ENCODE measurements at regions not wholly inside any gene's neighbourhood (a gene's known extent, or its start where the extent isn't known, plus 50 kb on each side); places are given as distances from the start of the nearest gene placed in this dataset.

GRCh38 chr12:17358835-17359234, 731.2 kb downstream of the RERGL start:
- Histone ChIP-seq H3K4me3 (ENCODE audit: low read length) (no peak overlapping the region), H3K27me3 (ENCODE audit: control insufficient read depth, insufficient read depth, low read length, poor library complexity, severe bottlenecking) (no peaks in the 10 kb centered on the region), H3K9me3 (ENCODE audit: control insufficient read depth, low read length) (no peaks in the 10 kb centered on the region), H3K9ac (ENCODE audit: extremely low read depth, low read length, poor library complexity, severe bottlenecking) (no peak overlapping the region), H3K4me1 (ENCODE audit: control insufficient read depth, insufficient read depth, low read length) (peaks cover 2% of the 10 kb centered on the region), H3K36me3 (ENCODE audit: control insufficient read depth, insufficient read depth, low read length) (no peaks in the 10 kb centered on the region), H3K27ac (ENCODE audit: low read depth, low read length) (no peak overlapping the region)
- Mint-ChIP-seq H3K27ac (peak overlapping the region; percentile 62), H3K4me3 (no peak overlapping the region), H3K27me3 (ENCODE audit: insufficient read depth) (no peaks in the 10 kb centered on the region), H3K4me1 (peaks cover 50% of the 10 kb centered on the region), H3K9me3 (no peaks in the 10 kb centered on the region), H3K36me3 (ENCODE audit: low read depth) (no peaks in the 10 kb centered on the region)
- no peak for TF ChIP-seq CTCF (conservative IDR thresholded peaks at IDR 0.05)
- DNase-seq: no peak
- 14% methylated on average over 3 of the region's 3 CpGs; no CpG with 5 or more reads in 1 of the 2 experiments for WGBS, 2 experiments (ENCODE audit: insufficient coverage in 1 of 2, insufficient read length in 1 of 2)

- Mint-ChIP-seq H3K36me3 (ENCODE audit: low read depth) (no peaks in the 10 kb centered on the region), H3K27me3 (ENCODE audit: insufficient read depth) (no peaks in the 10 kb centered on the region), H3K9me3 (no peaks in the 10 kb centered on the region), H3K4me1 (peaks cover 46% of the 10 kb centered on the region), H3K4me3 (no peak overlapping the region), H3K27ac (peak overlapping the region; percentile 23)
- no peak for DNase-seq
- Histone ChIP-seq H3K9me3 (ENCODE audit: control insufficient read depth, low read length) (no peaks in the 10 kb centered on the region), H3K4me1 (ENCODE audit: control insufficient read depth, insufficient read depth, low read length) (peaks cover 1% of the 10 kb centered on the region), H3K27me3 (ENCODE audit: control insufficient read depth, insufficient read depth, low read length, poor library complexity, severe bottlenecking) (no peaks in the 10 kb centered on the region), H3K9ac (ENCODE audit: extremely low read depth, low read length, poor library complexity, severe bottlenecking) (no peak overlapping the region), H3K4me3 (ENCODE audit: low read length) (no peak overlapping the region), H3K36me3 (ENCODE audit: control insufficient read depth, insufficient read depth, low read length) (no peaks in the 10 kb centered on the region), H3K27ac (ENCODE audit: low read depth, low read length) (no peak overlapping the region)
- TF ChIP-seq CTCF (conservative IDR thresholded peaks at IDR 0.05): no peak
- 33 to 59% methylated on average over 1 of the region's 1 CpG for WGBS, 2 experiments (ENCODE audit: insufficient coverage in 1 of 2, insufficient read length in 1 of 2)
These were observed 732.6 kb downstream of the RERGL start for GRCh38 chr12:17357396-17357795.

GRCh38 chr12:17352164-17352563, 737.8 kb downstream of the RERGL start:
- WGBS, 2 experiments (ENCODE audit: insufficient coverage in 1 of 2, insufficient read length in 1 of 2): 83% methylated on average over 1 of the region's 1 CpG; no CpG with 5 or more reads in 1 of the 2 experiments
- H3K36me3 ChIP-seq (ENCODE audit: control insufficient read depth, insufficient read depth, low read length): no peaks in the 10 kb centered on the region

More at GRCh38 chr12:17352164-17352563, 737.8 kb downstream of the RERGL start:
- TF ChIP-seq CTCF (conservative IDR thresholded peaks at IDR 0.05): peak; percentile 85
- Histone ChIP-seq H3K27ac (ENCODE audit: low read depth, low read length) (no peak overlapping the region), H3K4me1 (ENCODE audit: control insufficient read depth, insufficient read depth, low read length) (peaks cover 4% of the 10 kb centered on the region), H3K27me3 (ENCODE audit: control insufficient read depth, insufficient read depth, low read length, poor library complexity, severe bottlenecking) (no peaks in the 10 kb centered on the region), H3K9me3 (ENCODE audit: control insufficient read depth, low read length) (no peaks in the 10 kb centered on the region), H3K9ac (ENCODE audit: extremely low read depth, low read length, poor library complexity, severe bottlenecking) (no peak overlapping the region), H3K4me3 (ENCODE audit: low read length) (no peak overlapping the region)
- Mint-ChIP-seq H3K27me3 (ENCODE audit: insufficient read depth) (no peaks in the 10 kb centered on the region), H3K4me3 (no peak overlapping the region), H3K27ac (no peak overlapping the region), H3K9me3 (no peaks in the 10 kb centered on the region), H3K4me1 (peaks cover 20% of the 10 kb centered on the region), H3K36me3 (ENCODE audit: low read depth) (no peaks in the 10 kb centered on the region)
- DNase-seq: no peak

Data from endodermal cell (in vitro differentiated cells).